ENCODE measurements at regions not wholly inside any gene's neighbourhood (a gene's known extent, or its start where the extent isn't known, plus 50 kb on each side); places are given as distances from the start of the nearest gene placed in this dataset.
"Not testable (repeated sequence)": the region's sequence is repeated elsewhere in the genome, so short reads cannot be mapped to it uniquely, and the experiment has no call there.

DNA sequence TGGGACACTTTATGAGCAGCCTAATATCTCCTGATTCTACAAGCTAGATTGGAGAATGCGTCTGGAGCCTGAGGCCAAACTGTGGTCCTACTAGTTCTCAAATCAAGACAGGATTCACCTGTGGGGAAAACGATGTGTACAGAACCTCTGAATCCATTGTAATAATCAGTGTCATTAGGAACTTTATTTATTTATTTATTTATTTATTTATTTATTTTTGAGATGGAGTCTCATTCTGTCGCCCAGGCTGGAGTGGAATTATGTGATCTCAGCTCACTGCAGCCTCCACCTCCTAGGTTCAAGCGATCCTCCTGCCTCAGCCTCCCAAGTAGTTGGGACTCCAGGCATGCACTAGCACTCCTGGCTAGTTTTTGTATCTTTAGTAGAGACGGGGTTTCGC lies 52.6 kb upstream of the KIF26B start:
- not testable (repeated sequence) for DNase-seq

DNA sequence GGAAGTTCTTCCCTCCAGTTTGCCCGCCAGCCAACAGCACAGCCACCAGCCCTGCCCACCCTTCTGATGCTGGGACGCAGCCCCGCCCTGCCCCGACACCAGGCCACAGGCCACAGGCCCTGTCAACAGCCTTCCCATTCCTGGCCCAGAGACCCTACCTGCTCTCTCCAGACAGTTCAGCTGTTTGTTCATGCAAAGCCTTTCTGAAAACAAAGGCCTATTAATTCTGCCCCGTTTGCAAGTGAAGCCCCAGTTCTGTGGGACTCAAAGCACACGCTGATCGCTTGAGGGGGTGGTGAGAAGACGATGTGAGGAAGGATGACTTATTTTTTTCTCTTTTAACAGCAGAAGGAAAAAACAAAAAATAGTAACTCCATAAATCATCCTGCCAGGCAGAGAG lies 55.4 kb upstream of the KIF26B start:
- no peak for DNase-seq

DNA sequence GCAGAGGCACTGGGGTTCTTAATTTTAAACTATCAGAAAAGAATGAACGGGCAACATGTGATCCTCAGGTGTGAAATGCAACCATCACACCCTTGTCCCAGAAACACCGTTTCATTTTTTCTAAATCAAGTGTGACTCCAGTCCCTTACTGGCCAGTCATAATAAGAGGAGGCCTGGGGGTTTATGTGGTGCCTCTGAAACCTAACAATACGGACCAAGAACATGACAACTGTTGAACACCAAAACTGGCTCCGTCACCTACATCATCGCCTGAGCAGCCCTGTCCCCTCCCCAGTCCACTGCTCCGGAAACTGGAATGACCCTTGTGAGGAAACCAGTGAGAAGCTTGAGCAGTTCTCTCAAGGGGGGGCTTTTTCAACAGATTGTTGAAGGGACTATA lies 55.9 kb upstream of the KIF26B start:
- no peak for DNase-seq

- no peak for DNase-seq
These were observed 58.3 kb upstream of the KIF26B start for GRCh38 chr1:245096311-245097066.

- DNase-seq = no peak
These were observed 58.9 kb upstream of the KIF26B start for GRCh38 chr1:245095903-245096302.

- DNase-seq = no peak
These were observed 59.8 kb upstream of the KIF26B start for GRCh38 chr1:245094954-245095353.

GRCh38 chr1:245094092-245094491 lies 60.7 kb upstream of the KIF26B start:
- DNase-seq = no peak

DNA sequence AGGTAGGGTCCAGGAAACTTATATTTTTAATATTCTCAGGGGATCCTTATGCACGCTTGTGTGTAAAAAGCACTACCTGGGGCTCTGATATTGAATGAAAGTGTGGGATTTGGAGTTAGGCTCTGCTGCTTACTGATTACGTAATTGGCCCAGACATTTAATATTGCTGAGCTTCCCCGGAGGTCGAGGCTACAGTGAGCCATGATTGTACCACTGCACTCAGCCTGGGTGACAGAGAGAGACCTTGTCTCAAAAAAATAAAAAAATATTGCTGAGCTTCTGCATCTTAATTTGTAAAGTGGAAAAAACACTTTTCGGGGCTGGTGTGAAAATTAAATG lies 62.2 kb upstream of the KIF26B start:
- DNase-seq = no peak

GRCh38 chr1:245091818-245092637 lies 62.8 kb upstream of the KIF26B start:
- DNase-seq = no peak

- DNase-seq = no peak
These were observed 63.6 kb upstream of the KIF26B start for GRCh38 chr1:245091171-245091621.

- DNase-seq = no peak
These were observed 64.2 kb upstream of the KIF26B start for GRCh38 chr1:245090491-245091090.

DNA sequence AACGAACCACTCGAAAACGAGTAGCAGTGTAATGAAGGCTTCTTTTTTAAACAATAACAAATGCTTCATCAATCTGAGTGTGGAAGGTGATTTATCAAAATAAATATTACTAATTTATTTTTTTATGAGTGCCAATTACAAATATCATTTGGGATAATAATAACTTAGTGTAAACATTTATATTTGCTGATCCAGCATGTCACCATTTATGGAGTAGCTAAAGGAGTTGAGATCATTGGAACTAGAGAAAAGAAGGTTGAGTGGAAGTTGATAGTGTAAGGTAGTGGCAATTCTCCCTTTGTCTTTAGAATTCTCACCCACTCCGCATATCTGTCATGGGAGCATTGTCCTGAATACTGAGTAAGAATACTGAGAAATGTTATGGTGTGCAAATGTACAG lies 67.1 kb upstream of the KIF26B start:
- no peak for DNase-seq

- DNase-seq = no peak
These were observed 68.3 kb upstream of the KIF26B start for GRCh38 chr1:245086389-245086969.

GRCh38 chr1:245085508-245086095 lies 69.2 kb upstream of the KIF26B start:
- no peak for DNase-seq

DNA sequence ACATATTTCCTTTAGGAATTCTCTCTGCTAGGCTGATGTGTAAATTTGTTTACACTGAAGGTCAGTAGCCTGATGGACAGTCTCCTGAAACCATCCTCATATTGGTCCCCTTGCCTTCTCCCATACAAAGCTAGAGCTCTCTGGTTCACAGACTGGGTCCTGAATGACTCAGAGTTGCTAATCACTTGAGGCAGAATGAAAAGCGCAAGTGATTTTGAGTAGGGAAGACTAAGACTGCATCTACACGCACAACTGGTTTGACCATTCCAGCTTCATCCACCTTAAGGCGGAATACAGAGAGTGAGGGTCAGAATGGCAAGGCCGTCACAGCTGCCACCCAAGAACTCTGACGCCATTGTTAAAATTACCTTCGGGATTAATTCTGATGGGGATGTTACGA lies 70.2 kb upstream of the KIF26B start:
- DNase-seq = no peak

DNA sequence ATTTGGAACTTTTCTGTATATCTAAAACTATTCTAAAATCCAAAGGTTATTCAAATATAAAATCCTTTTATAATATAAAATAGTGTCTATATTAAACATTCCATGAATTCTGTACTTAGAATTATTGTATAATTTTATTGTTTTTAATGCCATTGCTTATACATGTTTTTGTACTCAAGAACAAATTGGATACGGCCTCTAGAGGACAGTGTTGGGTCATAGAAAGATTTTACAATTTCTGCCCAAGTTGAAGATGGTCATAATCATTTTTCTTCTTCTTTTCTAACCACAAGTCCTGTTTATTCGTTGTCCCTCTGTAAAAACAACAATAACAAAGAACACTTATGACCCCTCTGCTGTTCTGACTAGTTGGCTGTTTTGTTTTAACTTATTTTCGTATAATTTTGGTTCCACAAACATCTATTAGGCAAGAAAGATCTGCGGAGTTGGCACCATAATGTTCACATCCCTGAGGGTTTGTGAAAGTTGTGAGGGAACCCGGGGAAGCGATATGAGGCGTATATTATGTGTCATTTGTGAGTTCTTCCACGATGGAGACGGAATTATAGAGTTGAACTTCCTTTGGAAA lies 75.7 kb upstream of the KIF26B start:
- DNase-seq = no peak

- DNase-seq = no peak
These were observed 79.9 kb upstream of the KIF26B start for GRCh38 chr1:245074898-245075297.

DNA sequence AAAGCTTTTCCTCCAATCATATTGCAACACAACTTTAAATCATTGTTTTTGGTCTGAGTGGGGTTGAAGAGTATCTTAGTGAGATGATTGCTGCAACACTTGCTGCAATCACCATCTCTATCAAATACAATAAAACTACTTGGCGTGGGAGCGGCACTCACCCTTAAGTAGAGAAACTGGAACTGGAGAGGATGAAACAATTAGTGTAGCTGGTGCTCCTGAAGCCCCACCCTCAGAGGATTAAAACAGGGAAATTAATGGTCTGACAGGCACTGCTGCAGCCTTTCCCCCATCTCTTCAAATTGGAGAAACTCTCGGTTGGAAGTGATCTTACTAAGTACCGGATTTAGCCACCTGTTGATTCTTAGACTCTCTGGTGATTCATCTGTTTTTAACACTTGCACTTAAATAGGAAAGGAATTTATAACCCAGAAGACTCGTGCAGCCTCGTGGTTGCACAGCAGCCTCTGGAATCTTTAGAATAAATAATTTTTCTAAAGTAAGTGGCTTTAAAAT lies 80.5 kb upstream of the KIF26B start:
- no peak for DNase-seq

GRCh38 chr1:245070836-245071615 lies 83.8 kb upstream of the KIF26B start:
- DNase-seq = no peak

DNA sequence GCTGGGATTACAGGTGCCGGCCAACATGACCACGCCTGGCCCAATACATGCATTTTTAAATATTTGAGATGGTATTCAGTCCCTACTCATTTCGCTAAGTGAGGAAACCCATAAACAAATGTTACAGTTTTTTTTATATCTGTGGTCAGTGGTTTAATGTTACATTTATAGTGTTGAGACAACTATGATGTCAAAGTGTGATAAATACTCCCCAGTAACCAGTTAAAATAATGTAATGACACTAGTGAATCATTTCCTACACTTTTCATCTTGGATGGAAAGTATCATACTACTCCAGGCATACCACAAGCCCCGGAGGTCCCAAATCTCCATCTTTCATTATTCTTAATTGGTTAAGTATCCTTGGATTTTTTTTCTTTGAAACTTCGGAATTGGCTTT lies 87.5 kb upstream of the KIF26B start:
- DNase-seq = no peak

DNA sequence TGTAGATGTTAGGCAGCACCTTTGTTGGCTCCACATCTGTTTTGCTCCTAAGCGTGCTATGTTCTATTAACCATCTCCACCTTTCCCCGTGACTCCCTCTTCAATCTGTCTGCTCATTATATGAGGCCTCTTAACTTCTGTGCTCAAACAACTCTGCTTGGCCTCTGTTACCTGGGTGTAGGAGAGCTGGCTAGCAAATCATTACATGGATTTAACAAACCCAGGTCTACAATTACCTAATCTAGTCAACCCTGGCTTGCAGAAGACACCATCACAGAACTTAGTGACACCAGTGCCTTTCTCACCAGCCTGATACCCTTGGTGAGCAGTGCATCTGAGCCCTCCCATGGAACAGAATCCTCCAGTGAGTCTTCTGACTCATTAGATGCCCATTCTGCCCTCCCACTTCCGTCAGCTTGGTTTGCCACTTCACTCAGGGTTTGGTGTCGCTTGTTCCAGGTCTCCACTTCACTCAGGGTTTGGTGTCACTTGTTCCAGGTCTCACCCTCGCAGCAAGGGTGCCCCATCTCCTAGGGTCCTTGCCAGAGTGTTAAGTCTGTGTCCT lies 92.0 kb upstream of the KIF26B start:
- DNase-seq = no peak
